T-helper 17 cell (primary cell): ENCODE measurements at regions not wholly inside any gene's neighbourhood (a gene's known extent, or its start where the extent isn't known, plus 50 kb on each side); places are given as distances from the start of the nearest gene placed in this dataset.

Experiments used
- ATAC-seq: fragments of 150-1000 bp; cut with Tn5 transposase; 2 replicates; pipeline ENCODE4 v1.10.0; 2021; ENCODE audit warnings: mild to moderate bottlenecking, moderate library complexity
- DNase-seq, 3 donors: peaks; one replicate each; pipeline versions ENCODE4 v3.0.0 to v3.0.0-alpha.2; 2020 to 2021
- H3K9me3 ChIP-seq: one replicate; pipeline ENCODE4 v1.7.0; 2013; ENCODE audit warnings: low read length, mild to moderate bottlenecking; ENCODE audit not compliant: control insufficient read depth, poor library complexity, severe bottlenecking
- H3K27ac Mint-ChIP-seq: one replicate; pipeline ENCODE4 v1.8.0; 2022; ENCODE audit warnings: mild to moderate bottlenecking, moderate library complexity, mixed read lengths
- H3K27me3 Mint-ChIP-seq: one replicate; pipeline ENCODE4 v1.8.0; 2022; ENCODE audit warnings: mixed read lengths
- H3K36me3 Mint-ChIP-seq: one replicate; pipeline ENCODE4 v1.8.0; 2022; ENCODE audit warnings: low read depth, mixed read lengths
- H3K4me1 Mint-ChIP-seq: one replicate; pipeline ENCODE4 v1.8.0; 2022; ENCODE audit warnings: mild to moderate bottlenecking, mixed read lengths
- H3K4me3 Mint-ChIP-seq: one replicate; pipeline ENCODE4 v1.8.0; 2022; ENCODE audit warnings: mild to moderate bottlenecking, moderate library complexity, mixed read lengths

GRCh38 chr1:43044572-43045361 is 86.1 kb upstream of the SLC2A1 start:
- H3K4me1 Mint-ChIP-seq = peaks cover 11% of the 10 kb centered on the region
- no peak for DNase-seq
- no peak overlapping the region for H3K27ac Mint-ChIP-seq
- no peak overlapping the region for H3K4me3 Mint-ChIP-seq
- no peaks in the 10 kb centered on the region for H3K36me3 Mint-ChIP-seq
- peaks cover 14% of the 10 kb centered on the region for H3K27me3 Mint-ChIP-seq
- no peaks in the 10 kb centered on the region for H3K9me3 ChIP-seq
- no peak for ATAC-seq

GRCh38 chr1:43043695-43044094 is 85.0 kb upstream of the SLC2A1 start:
- Mint-ChIP-seq H3K27me3 (peaks cover 8% of the 10 kb centered on the region), H3K4me3 (no peak overlapping the region), H3K36me3 (no peaks in the 10 kb centered on the region), H3K27ac (no peak overlapping the region), H3K4me1 (peaks cover 8% of the 10 kb centered on the region)
- no peaks in the 10 kb centered on the region for H3K9me3 ChIP-seq
- no peak for ATAC-seq
- no peak for DNase-seq

- no peak overlapping the region for H3K4me3 Mint-ChIP-seq
These were observed 84.2 kb upstream of the SLC2A1 start for GRCh38 chr1:43042773-43043457.

GRCh38 chr1:43042127-43042526 is 83.5 kb upstream of the SLC2A1 start:
- no peaks in the 10 kb centered on the region for H3K9me3 ChIP-seq
- Mint-ChIP-seq H3K36me3 (no peaks in the 10 kb centered on the region), H3K27me3 (peaks cover 8% of the 10 kb centered on the region), H3K4me3 (no peak overlapping the region), H3K27ac (no peak overlapping the region), H3K4me1 (peaks cover 8% of the 10 kb centered on the region)
- DNase-seq (no peak), ATAC-seq (no peak)

More at GRCh38 chr1:43042773-43043457, 84.2 kb upstream of the SLC2A1 start:
- H3K9me3 ChIP-seq = no peaks in the 10 kb centered on the region
- no peaks in the 10 kb centered on the region for H3K36me3 Mint-ChIP-seq
- DNase-seq (no peak), ATAC-seq (no peak)
- H3K27ac Mint-ChIP-seq = no peak overlapping the region
- H3K4me1 Mint-ChIP-seq = peaks cover 8% of the 10 kb centered on the region
- peaks cover 8% of the 10 kb centered on the region for H3K27me3 Mint-ChIP-seq

- H3K4me3 Mint-ChIP-seq = no peak overlapping the region
- H3K27ac Mint-ChIP-seq = no peak overlapping the region
- no peaks in the 10 kb centered on the region for H3K36me3 Mint-ChIP-seq
- peaks cover 8% of the 10 kb centered on the region for H3K4me1 Mint-ChIP-seq
- peaks cover 4% of the 10 kb centered on the region for H3K27me3 Mint-ChIP-seq
- ATAC-seq (no peak), DNase-seq (no peak)
- H3K9me3 ChIP-seq = no peaks in the 10 kb centered on the region
These were observed 82.9 kb upstream of the SLC2A1 start for GRCh38 chr1:43041591-43041990.

GRCh38 chr1:43039228-43040055 is 80.8 kb upstream of the SLC2A1 start:
- DNase-seq = no peak
- H3K4me3 Mint-ChIP-seq = no peak overlapping the region
- peaks cover 4% of the 10 kb centered on the region for H3K27me3 Mint-ChIP-seq
- ATAC-seq = no peak
- H3K27ac Mint-ChIP-seq = no peak overlapping the region
- peaks cover 14% of the 10 kb centered on the region for H3K4me1 Mint-ChIP-seq
- no peaks in the 10 kb centered on the region for H3K36me3 Mint-ChIP-seq
- no peaks in the 10 kb centered on the region for H3K9me3 ChIP-seq

GRCh38 chr1:43038232-43038935 is 79.7 kb upstream of the SLC2A1 start:
- Mint-ChIP-seq H3K27ac (no peak overlapping the region), H3K27me3 (peaks cover 4% of the 10 kb centered on the region), H3K4me1 (peaks cover 16% of the 10 kb centered on the region), H3K4me3 (no peak overlapping the region), H3K36me3 (no peaks in the 10 kb centered on the region)
- ATAC-seq = no peak
- no peak for DNase-seq
- H3K9me3 ChIP-seq = no peaks in the 10 kb centered on the region

- DNase-seq = no peak
- H3K9me3 ChIP-seq = no peaks in the 10 kb centered on the region
- no peak for ATAC-seq
- H3K4me3 Mint-ChIP-seq = no peak overlapping the region
- H3K27ac Mint-ChIP-seq = no peak overlapping the region
- peaks cover 4% of the 10 kb centered on the region for H3K27me3 Mint-ChIP-seq
- H3K36me3 Mint-ChIP-seq = no peaks in the 10 kb centered on the region
- H3K4me1 Mint-ChIP-seq = peaks cover 11% of the 10 kb centered on the region
These were observed 78.8 kb upstream of the SLC2A1 start for GRCh38 chr1:43037466-43037865.

- H3K27ac Mint-ChIP-seq = peak overlapping the region; percentile 54
- no peak for DNase-seq
- ATAC-seq = no peak
- peak overlapping the region; percentile 7 for H3K4me3 Mint-ChIP-seq
- H3K4me1 Mint-ChIP-seq = peaks cover 8% of the 10 kb centered on the region
- peaks cover 4% of the 10 kb centered on the region for H3K27me3 Mint-ChIP-seq
- no peaks in the 10 kb centered on the region for H3K9me3 ChIP-seq
- no peaks in the 10 kb centered on the region for H3K36me3 Mint-ChIP-seq
These were observed 78.3 kb upstream of the SLC2A1 start for GRCh38 chr1:43036932-43037331.

- no peak for ATAC-seq
- H3K9me3 ChIP-seq = no peaks in the 10 kb centered on the region
- H3K36me3 Mint-ChIP-seq = no peaks in the 10 kb centered on the region
- no peaks in the 10 kb centered on the region for H3K27me3 Mint-ChIP-seq
- peak overlapping the region; percentile 36 for H3K4me3 Mint-ChIP-seq
- no peak for DNase-seq
- peaks cover 8% of the 10 kb centered on the region for H3K4me1 Mint-ChIP-seq
- H3K27ac Mint-ChIP-seq = peak overlapping the region; percentile 83
These were observed 77.4 kb upstream of the SLC2A1 start for GRCh38 chr1:43035821-43036741.

- peak; percentile 62 for ATAC-seq
- Mint-ChIP-seq H3K4me1 (peaks cover 8% of the 10 kb centered on the region), H3K27ac (peak overlapping the region; percentile 83), H3K27me3 (no peaks in the 10 kb centered on the region), H3K36me3 (no peaks in the 10 kb centered on the region), H3K4me3 (peak overlapping the region; percentile 63)
- no peaks in the 10 kb centered on the region for H3K9me3 ChIP-seq
- DNase-seq = no peak
These were observed 76.1 kb upstream of the SLC2A1 start for GRCh38 chr1:43034778-43035177.

- ATAC-seq (peak; percentile 14), DNase-seq (no peak)
- H3K9me3 ChIP-seq = no peaks in the 10 kb centered on the region
- Mint-ChIP-seq H3K4me1 (peaks cover 8% of the 10 kb centered on the region), H3K36me3 (no peaks in the 10 kb centered on the region), H3K27me3 (no peaks in the 10 kb centered on the region), H3K27ac (peak overlapping the region; percentile 83), H3K4me3 (peak overlapping the region; percentile 63)
These were observed 75.6 kb upstream of the SLC2A1 start for GRCh38 chr1:43034195-43034658.
